ENCODE measurements at regions not wholly inside any gene's neighbourhood (a gene's known extent, or its start where the extent isn't known, plus 50 kb on each side); places are given as distances from the start of the nearest gene placed in this dataset.

GRCh38 chr7:96770758-96771157 is 61.1 kb upstream of the SEM1 start:
- no peaks in the 10 kb centered on the region for H3K36me3 ChIP-seq (ENCODE audit: control insufficient read depth in 4 of 4, insufficient read depth in 4 of 4, low read length in 4 of 4)
- 65 to 78% methylated on average over 5 of the region's 5 CpGs for whole genome bisulfite sequencing, 2 donors

GRCh38 chr7:96772139-96772694 is 62.6 kb upstream of the SEM1 start:
- no peak for TF ChIP-seq CTCF (IDR thresholded peaks at IDR 0.05; ENCODE audit: control extremely low read depth, extremely low read depth)
- ATAC-seq (ENCODE audit: insufficient read depth, low FRiP score) (no peak), DNase-seq (no peak)
- Histone ChIP-seq H3K9ac (ENCODE audit: insufficient read depth in 1 of 2, low read length in 2 of 2) (no peak overlapping the region), H3K4me3 (no peak overlapping the region), H3K36me3 (ENCODE audit: control insufficient read depth in 4 of 4, insufficient read depth in 4 of 4, low read length in 4 of 4) (no peaks in the 10 kb centered on the region), H3K4me1 (ENCODE audit: control insufficient read depth in 5 of 5, insufficient read depth in 5 of 5, low read length in 5 of 5) (no peaks in the 10 kb centered on the region), H3K27ac (ENCODE audit: low read depth in 1 of 2, low read length in 1 of 2) (no peak overlapping the region), H3K9me3 (ENCODE audit: control insufficient read depth in 4 of 4, insufficient read depth in 3 of 4, low read length in 3 of 4) (peaks cover 0 to 4% (median 0%) of the 10 kb centered on the region in 4 donors), H3K27me3 (ENCODE audit: control insufficient read depth in 3 of 3, insufficient read depth in 3 of 3, low read length in 2 of 3) (peaks cover 0 to 2% (median 0%) of the 10 kb centered on the region in 3 donors)
- whole genome bisulfite sequencing, 2 donors, result 71 to 83% methylated on average over 6 of the region's 6 CpGs

More at GRCh38 chr7:96770758-96771157, 61.1 kb upstream of the SEM1 start:
- Histone ChIP-seq H3K9me3 (ENCODE audit: control insufficient read depth in 4 of 4, insufficient read depth in 3 of 4, low read length in 3 of 4) (peaks cover 0 to 4% (median 0%) of the 10 kb centered on the region in 4 donors), H3K9ac (ENCODE audit: insufficient read depth in 1 of 2, low read length in 2 of 2) (no peak overlapping the region), H3K4me3 (no peak overlapping the region), H3K27ac (ENCODE audit: low read depth in 1 of 2, low read length in 1 of 2) (no peak overlapping the region), H3K27me3 (ENCODE audit: control insufficient read depth in 3 of 3, insufficient read depth in 3 of 3, low read length in 2 of 3) (peaks cover 0 to 2% (median 0%) of the 10 kb centered on the region in 3 donors), H3K4me1 (ENCODE audit: control insufficient read depth in 5 of 5, insufficient read depth in 5 of 5, low read length in 5 of 5) (no peaks in the 10 kb centered on the region)
- no peak for TF ChIP-seq CTCF (IDR thresholded peaks at IDR 0.05; ENCODE audit: control extremely low read depth, extremely low read depth)
- no peak for ATAC-seq (ENCODE audit: insufficient read depth, low FRiP score)
- no peak for DNase-seq

- ATAC-seq (ENCODE audit: insufficient read depth, low FRiP score), result no peak
- Histone ChIP-seq H3K9ac (ENCODE audit: insufficient read depth in 1 of 2, low read length in 2 of 2) (no peak overlapping the region), H3K4me1 (ENCODE audit: control insufficient read depth in 5 of 5, insufficient read depth in 5 of 5, low read length in 5 of 5) (no peaks in the 10 kb centered on the region), H3K27me3 (ENCODE audit: control insufficient read depth in 3 of 3, insufficient read depth in 3 of 3, low read length in 2 of 3) (peaks cover 0 to 2% (median 0%) of the 10 kb centered on the region in 3 donors), H3K36me3 (ENCODE audit: control insufficient read depth in 4 of 4, insufficient read depth in 4 of 4, low read length in 4 of 4) (no peaks in the 10 kb centered on the region), H3K27ac (ENCODE audit: low read depth in 1 of 2, low read length in 1 of 2) (no peak overlapping the region), H3K4me3 (no peak overlapping the region), H3K9me3 (ENCODE audit: control insufficient read depth in 4 of 4, insufficient read depth in 3 of 4, low read length in 3 of 4) (peaks cover 0 to 4% (median 0%) of the 10 kb centered on the region in 4 donors)
- TF ChIP-seq CTCF (IDR thresholded peaks at IDR 0.05; ENCODE audit: control extremely low read depth, extremely low read depth), result no peak
- WGBS, 2 donors, result 63 to 80% methylated on average over 1 of the region's 1 CpG
- no peak for DNase-seq
Observed at GRCh38 chr7:96773483-96773882, 63.8 kb upstream of the SEM1 start.

- no peak for ATAC-seq (ENCODE audit: insufficient read depth, low FRiP score)
- no peak for TF ChIP-seq CTCF (IDR thresholded peaks at IDR 0.05; ENCODE audit: control extremely low read depth, extremely low read depth)
- H3K4me1 ChIP-seq (ENCODE audit: control insufficient read depth in 5 of 5, insufficient read depth in 5 of 5, low read length in 5 of 5), result no peaks in the 10 kb centered on the region
- no peak overlapping the region for H3K9ac ChIP-seq (ENCODE audit: insufficient read depth in 1 of 2, low read length in 2 of 2)
- H3K27ac ChIP-seq (ENCODE audit: low read depth in 1 of 2, low read length in 1 of 2), result no peak overlapping the region
- WGBS, 2 donors, result 83 to 88% methylated on average over 3 of the region's 3 CpGs
- no peaks in the 10 kb centered on the region for H3K36me3 ChIP-seq (ENCODE audit: control insufficient read depth in 4 of 4, insufficient read depth in 4 of 4, low read length in 4 of 4)
- peaks cover 0 to 4% (median 0%) of the 10 kb centered on the region in 4 donors for H3K9me3 ChIP-seq (ENCODE audit: control insufficient read depth in 4 of 4, insufficient read depth in 3 of 4, low read length in 3 of 4)
- H3K27me3 ChIP-seq (ENCODE audit: control insufficient read depth in 3 of 3, insufficient read depth in 3 of 3, low read length in 2 of 3), result peaks cover 0 to 2% (median 0%) of the 10 kb centered on the region in 3 donors
- H3K4me3 ChIP-seq, result no peak overlapping the region
- DNase-seq, result no peak
Observed at GRCh38 chr7:96774358-96774757, 64.7 kb upstream of the SEM1 start.

Data from lung (tissue), 11 donors.